G401.6 (cell line): ENCODE measurements at regions not wholly inside any gene's neighbourhood (a gene's known extent, or its start where the extent isn't known, plus 50 kb on each side); places are given as distances from the start of the nearest gene placed in this dataset.

Experiments
- FAIRE-seq: peaks from 2 replicates; lab custom pipeline; 2012; peaks lifted over from hg19 to GRCh38; lab: Jason Lieb, UNC

DNA sequence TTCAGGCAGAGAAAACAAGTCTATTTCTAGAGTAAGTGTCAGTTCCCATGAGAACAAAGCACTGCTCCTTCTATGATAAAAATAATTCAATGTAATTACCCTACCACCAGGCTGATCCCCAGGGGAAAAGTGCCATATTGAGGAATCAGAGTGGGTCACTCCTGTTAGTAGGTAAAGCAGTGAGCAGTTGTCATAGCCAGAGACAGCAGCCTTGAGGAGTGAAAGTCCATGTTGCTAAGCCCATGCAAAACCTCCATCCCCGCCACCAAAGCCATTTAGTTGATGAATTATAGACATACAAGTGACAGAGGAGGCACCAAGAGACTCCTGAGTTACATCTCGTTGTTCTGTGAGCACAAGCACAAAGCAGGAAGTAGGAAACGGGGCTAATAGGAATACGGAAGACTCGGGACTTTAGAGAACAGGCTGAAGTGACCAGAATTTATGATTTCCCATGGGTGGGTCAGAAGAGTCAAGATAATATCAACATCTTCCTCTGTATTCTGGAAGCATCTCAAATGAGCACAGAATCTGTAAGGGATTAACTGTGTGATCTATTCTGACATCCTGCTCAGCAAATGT, 197.9 kb downstream of the MAFB start:
- FAIRE-seq = no peak

DNA sequence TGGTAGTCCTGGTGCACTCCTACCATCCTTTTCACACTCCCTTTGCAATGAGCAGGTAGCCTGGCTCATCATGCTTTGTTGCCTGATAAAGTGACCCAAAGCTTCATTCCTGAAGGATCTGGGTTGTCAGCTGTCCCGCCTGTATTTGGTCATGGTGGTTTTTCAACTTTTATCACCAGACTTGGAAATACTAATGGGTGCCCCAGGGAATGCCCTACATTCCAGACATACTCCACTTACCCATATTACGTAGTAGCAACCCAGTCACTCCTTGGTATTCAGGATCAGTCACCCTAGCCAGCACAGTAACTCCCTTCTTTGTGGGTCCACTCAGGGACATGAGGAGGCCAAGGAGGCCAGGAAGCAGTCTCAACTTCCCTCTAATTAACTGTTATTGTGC, 199.2 kb downstream of the MAFB start:
- no peak for FAIRE-seq

DNA sequence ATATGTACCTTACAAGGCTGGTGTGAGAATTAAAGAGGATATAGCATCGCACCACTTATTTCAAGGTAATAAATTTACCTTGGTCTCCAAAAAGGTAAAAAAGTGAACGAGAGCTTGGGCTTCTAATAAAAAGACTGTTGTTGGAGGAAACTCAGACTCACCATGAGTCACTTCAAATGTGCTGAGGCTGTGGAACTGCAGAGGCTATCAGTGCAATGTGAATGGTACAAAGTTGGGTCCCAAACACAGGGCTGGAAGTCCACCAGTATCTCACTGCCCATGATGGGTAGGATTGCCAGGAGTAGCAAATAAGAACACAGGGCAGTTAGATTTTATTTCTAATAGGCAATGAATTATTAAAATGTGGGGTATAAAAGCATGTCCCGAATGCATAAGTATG, 200.6 kb downstream of the MAFB start:
- FAIRE-seq = no peak

DNA sequence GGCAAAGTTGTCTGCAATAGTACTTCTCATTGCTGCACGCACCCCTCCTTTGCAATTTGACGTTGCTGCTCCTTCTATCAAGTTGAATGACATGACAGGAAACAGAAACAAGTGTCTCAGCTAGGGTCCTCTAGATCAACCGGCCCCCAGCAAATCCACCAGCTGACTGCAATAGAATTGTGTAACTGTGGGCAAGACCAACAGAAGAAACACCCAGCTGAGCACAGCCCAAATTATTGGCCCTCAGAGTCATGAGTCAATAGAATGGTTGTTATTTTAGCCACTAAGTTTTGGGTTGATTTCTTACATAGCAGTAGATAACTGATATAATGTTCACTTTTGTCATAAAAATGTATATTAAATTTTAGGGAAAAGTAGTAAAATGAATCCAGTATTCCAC, 202.7 kb downstream of the MAFB start:
- FAIRE-seq = no peak

DNA sequence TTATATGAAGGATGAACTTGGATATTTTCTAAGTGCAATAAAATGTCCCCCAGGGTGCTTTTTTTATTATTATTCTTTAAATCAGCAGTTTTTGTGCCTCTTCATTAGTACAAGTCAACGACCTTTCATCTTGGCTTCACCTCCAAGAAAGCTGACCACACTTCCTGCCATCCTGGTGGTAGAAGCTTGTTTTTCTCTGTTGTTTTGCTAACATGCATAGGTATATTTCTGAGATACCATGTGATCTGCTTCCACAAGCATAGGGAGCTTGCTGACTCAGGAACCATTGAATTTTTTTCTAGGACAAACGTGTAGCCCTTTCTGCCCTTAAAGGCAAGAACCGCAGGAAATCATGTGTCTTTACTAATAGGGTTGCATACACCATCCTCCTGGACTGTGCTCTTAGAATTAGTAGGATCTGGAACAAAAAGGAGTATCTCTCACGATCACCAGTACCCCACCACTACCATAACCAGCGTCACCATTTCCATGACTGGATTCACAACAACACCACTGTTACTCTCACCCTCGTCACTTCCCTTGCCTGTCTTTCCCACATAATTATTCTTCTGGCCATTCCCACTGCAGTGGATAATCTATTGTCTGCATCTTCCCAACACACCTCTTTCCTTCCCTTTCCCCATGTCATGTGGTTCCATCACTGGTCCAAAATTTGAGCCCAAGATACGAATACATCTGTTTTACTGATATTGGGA, 207.1 kb downstream of the MAFB start:
- FAIRE-seq = no peak

DNA sequence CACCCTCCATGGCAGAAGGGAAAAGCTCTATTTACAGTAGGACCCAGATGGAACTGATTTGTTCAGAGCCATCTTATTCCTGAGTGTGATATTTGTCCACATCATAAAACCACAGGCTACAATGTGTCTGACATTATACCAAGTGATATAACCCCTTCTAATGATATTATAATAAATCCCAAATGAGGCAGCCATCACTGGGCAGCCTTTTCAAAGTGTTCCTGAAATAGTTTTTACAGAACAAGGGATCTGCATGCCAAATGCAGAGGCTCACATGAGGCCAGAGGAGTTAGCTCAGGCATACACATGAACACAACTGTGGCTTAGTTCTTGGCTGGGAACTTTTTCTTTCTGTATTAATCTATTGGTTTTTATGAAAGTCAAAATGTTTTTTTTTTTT, 207.7 kb downstream of the MAFB start:
- FAIRE-seq = no peak

DNA sequence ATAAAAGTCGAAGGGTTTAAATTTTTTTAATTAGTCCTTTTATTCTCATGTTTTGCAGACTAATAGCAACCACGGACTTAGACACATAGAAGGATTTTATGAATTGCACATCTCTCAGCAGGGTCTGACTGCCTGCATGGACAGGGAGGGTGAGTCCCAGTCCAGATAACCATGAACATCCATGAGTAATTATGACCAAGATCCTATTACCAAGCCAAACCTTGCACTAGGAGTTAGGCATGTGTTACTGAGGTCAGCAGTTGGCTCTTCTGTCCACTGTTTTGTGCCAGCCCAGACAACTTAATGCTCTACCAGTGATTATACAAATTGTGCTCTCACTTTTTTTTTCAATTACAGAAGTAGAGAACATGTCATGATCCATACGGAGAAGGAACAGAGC, 211.2 kb downstream of the MAFB start:
- no peak for FAIRE-seq

DNA sequence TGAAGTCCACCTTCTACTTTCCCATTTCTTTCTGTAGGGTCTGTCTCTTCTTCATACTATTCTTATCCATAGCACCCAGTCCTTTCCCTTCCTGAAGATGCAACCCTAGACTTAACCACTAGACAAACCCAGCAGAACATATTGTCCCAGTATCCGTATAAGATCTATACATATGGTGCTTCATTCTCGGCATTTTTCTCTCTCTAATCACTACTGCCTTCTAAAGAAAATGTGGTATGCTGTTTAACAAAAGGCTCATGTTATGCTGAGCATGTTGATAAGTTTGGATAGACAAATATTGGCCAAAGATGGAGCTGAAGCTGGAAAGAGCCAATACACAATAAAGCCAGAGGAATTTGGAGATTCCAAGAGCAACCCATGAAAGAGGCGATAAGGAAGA, 212.6 kb downstream of the MAFB start:
- FAIRE-seq = no peak

DNA sequence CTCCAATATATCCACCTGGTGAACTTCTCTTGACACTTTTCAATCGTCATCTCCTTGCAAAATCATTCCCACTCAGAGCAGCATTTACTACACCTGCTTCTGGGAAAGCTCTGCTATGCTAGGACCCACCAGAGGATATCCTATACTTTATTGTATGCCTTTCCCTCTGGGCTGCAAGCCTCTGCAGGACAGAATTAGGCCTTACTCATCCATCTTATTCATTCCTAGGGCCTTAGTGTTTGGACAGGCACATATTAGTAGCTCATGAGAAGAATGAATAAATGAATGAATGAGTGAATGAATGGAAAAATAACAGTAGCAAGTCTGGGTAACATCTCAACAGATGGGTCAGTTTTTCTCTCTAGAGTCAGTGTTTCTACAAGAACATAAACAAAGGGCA, 216.1 kb downstream of the MAFB start:
- no peak for FAIRE-seq

DNA sequence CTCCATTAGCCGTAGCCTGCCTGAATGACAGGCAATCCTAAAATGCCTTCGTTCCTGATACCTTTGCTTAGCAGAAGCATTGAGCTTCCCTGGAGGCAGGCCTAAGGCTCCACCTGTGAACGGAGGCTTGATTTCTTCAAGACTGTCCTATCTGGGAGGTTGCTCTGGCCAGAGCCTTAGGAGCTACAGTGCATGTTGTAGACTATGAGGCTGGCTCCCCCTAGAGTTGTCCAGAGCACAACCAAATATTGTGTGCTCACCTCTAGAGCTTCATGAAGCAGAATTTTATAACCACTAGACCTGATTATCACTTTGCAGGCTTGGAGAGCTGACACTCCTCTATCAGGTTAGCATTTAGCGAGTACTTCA, 217.8 kb downstream of the MAFB start:
- no peak for FAIRE-seq

DNA sequence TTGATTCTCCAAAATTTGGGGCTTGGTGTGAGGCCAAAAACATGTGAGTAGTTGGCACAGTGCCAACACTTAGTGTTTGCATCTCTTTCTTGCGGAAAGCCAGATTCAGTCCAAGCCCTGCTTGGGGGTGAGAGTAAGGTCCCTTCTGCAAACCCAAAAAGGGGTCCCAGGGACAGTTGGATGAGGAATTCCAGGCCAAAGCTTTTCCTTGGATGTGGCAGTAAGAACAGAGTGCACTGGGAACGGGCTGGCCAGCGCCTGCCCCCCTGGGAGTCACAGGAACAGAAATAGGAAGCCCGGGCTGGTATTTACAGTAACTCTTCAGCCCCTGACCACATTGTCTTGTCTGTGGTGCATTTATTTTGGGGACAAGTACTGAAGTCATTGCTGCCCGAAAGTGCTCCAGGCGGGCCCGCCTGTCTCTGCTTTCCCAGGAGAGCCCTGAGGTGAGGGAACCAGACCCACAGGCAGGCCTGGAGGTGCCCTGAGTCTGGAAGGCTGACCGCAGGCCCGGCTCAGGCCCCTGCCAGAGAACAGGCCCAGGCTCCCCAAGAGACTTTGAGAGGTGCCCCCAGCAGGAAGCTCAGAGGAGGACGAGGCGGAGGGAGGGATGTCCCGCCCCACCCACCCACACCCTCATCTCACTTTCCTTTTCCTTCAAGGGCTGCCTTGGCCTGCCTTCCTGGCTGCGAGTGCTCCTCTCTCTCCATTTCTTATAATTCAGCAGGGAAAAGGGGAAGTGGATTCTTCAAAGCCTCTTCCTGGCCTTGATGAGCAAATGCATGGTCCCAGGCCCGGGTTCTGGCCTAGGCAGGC, 218.4 kb downstream of the MAFB start:
- no peak for FAIRE-seq

DNA sequence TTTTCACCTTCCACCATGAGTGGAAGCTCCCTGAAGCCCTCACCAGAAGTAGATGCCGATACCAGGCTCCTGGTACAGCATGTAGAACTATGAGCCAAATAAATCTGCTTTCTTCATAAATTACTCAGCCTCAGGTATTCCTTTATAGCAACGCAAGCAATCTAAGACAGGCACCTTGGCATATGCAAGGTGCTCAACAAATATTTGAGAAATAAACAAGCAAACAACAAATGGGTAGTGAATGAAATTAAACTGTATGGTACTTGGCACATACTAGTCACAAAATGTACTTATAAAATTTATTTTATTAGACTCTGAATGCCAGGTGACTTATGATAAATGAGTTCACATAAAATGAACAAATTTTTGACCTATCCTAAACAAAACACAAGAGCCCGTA, 220.3 kb downstream of the MAFB start:
- no peak for FAIRE-seq

DNA sequence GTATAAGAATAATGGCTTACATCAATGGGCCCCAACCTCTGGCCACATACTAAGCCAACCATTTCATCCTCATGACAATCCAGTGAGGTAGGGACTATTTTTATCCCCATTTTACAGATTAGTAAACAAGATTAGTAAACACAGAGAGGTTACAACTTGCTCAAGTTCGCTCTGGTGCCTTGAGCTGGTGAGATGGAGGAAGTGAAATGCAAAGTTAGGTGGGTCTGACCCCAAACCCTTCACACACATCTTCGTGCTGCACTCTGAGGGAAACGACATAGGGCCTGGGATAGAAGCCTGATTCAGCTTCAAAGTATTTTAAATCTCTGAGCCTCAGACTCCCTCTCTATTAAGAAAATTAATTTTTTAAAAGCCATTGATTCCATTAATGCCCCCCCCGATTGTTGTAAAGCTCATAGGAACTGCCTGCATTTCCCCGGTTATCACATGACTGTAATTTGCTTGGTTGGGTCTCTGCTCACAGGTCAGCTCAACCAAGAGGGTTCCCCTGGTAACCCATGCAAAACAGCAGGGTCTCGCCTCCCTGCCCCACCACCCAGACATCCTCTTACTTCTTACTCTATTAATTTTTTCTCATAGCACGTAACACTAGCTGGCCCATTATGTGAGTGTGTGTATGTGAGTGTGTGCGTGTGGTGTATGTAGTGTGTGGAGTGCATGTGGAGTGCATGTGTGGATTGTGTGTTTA, 221.2 kb downstream of the MAFB start:
- no peak for FAIRE-seq

DNA sequence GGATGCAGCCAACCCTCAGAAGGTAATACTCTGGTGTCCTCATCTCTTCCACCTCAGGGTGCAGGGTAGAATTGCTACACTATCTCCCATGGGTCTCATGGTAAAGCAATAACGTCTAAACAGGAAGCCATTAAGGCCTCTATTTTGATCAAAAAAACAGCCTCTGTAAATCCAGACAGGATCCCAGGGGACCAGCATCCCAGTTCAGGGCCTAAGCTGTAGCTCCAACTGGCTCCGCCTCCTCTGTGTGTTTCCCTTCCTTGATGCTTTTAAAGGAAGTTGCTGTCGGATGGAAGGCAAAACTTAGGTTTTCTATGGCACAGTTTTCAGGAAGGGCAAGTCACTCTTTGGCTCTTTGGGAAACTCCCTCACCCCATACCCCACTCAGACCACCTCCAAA, 222.0 kb downstream of the MAFB start:
- no peak for FAIRE-seq

DNA sequence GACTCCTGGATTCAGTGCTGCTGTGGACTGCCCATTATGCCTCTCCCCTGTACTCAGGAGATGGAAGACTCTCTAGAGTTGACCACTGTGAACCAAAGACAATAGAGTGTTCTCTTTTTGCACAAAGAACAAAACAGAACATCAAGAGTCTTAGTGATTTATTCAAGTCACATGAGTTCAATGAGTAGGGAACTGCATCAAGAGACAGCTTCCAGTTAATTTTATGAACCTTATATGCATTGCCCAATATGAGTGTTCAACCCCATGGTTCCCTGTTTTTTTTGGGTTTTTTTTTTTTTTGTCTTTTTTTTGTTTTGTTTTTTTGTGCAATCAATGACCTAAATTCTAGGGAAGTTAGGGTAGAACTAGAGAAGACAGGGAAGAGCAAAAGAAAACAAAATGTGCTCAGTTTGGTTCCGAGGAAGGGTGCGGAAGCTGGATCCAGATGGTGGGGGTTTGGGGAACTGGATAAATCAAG, 224.3 kb downstream of the MAFB start:
- no peak for FAIRE-seq

DNA sequence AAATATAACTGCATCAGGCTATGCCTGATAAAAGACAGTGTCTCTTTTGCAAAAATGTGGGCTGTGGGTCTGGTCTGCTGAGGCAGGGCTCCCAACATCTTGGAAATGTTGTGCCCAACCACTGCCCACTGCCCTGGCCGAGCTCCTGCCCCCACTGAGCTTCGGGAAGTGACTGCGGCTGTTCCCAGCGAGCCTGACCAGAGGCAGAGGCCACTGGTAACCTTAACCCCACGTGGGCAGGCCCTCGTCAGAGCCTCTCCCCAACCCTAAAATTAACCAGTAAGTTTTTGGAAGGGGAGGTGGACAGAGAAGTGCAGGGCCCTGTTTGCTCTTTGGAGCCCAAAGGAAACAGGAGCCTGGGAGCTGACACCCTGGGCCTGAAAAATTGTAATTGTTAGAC, 225.9 kb downstream of the MAFB start:
- no peak for FAIRE-seq

DNA sequence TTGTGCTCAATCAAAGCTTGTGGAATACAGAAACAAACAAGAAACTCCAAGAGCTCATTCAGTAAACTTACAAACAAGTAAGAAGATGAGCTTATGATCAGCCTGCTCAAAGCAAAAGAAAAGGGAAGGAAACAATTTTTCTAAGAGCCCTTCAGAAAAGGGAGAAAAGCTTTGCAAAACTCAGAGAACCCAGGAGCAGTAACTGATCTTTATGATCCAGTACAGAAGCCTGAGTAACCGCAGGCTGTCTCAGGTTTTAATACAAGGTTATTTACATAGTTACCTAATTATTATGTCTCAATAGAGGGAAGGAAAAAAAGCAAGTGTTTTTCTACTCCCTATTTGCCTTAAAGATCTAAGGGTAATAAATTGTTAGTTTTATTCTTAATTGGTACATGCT, 226.5 kb downstream of the MAFB start:
- FAIRE-seq = no peak

DNA sequence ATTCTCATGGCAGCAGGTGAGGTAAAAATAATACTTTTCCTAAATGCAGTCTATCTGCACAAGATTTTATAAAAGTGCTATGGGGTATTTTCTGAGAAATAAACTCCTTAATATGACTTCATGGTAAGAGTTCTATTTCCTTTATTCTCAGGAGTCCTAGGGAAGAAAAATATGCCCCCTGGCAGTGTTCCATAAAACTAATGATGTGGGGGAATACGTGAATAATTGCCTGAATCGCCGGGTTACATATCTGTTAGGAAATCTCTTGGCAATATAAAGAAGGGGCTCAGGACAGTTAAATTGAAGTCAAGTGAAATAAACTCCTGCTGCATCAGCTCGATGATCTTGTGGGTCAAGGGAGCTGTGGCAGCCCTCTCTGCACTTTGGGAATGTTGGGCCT, 229.7 kb downstream of the MAFB start:
- no peak for FAIRE-seq

DNA sequence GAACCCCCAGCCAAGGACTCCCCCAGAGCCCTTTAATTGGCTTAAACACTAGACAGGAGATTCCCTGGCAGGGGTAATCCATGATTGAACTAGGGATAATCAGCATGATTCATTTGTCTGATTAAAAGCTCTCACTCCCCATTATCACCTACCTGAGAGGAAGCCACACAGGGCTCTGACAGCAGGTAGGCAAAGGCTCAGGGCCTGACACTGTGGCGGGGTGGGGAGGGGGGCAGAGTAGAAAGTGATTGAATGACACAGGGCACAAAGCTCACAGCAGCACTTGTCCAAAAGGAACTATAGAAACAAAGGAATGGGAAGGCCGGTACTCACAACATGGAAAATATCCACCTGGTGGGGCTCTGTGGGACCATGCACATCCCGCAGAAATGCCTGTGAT, 231.6 kb downstream of the MAFB start:
- FAIRE-seq = no peak

DNA sequence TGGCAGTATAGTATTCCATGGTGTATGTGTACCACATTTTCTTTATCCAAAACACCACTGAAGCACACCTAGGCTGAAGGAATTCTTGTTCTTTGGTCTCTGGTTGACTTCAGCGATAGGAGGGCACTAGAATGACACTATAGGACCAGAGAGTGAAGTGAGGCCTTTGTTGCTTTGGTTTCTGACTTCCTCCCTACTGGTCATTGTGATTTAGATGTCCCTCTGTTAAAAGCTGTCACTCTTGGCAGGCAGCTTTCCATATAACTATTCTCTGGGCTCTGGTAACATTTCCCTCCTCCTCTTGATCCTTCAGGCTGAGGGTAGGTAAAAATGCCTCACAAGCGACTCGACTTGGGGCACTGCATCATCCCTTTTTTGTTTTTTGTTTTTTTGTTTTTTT, 236.3 kb downstream of the MAFB start:
- no peak for FAIRE-seq

DNA sequence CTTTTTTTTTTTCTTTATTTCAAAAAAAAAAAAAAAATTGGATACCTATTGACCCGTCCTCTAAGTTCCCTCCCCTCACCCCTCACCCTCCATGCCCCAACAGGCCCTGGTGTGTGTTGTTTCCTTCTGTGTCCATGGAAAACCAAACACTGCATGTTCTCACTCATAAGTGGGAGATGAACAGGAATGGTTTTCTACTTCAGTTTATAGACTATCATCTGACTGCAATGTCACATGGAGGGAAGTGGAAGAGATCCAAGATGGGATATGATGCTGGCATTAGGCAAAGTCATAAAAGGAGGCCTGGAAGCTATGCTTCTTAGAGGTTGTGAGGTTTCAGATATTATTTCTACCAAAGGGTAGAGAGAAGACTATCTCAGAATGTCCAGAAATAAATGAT, 237.5 kb downstream of the MAFB start:
- no peak for FAIRE-seq

DNA sequence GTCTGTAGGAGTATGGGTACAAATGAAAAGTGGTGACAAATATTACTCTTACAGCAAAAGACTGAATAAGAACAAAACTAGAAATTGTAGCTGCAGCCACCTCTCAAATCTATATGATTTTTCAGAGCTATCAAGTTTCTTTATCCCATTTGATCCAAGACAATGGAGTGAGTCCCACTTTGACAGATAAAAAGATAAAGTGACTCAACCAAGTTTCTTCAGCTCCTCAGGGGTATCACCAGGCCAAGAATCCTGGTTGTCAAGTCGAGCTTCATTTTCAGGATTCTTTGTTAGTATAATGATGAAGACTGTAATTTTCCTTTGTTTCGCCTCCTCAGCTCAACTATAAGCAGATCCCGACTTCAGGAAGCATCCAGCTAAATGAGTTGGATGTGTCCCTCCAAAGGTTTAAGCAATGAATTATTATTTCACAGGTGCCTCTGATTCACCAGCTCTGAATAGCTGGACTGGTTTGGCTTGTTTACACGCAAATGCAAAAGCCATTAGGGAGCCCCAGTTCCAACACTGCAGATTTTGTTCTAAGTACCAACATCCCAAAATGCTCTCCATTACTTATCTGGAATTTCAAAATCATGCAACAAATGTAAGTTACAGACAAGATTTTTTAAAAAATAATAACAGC, 238.9 kb downstream of the MAFB start:
- no peak for FAIRE-seq
